T-helper 2 cell (primary cell): ENCODE measurements at regions not wholly inside any gene's neighbourhood (a gene's known extent, or its start where the extent isn't known, plus 50 kb on each side); places are given as distances from the start of the nearest gene placed in this dataset.
"Not testable (repeated sequence)": the region's sequence is repeated elsewhere in the genome, so short reads cannot be mapped to it uniquely, and the experiment has no call there.

Experiments used
- DNase-seq, 5 experiments: peaks; one replicate each; pipeline versions ENCODE4 v3.0.0 to v3.0.0-alpha.2; 2012 to 2022

DNA sequence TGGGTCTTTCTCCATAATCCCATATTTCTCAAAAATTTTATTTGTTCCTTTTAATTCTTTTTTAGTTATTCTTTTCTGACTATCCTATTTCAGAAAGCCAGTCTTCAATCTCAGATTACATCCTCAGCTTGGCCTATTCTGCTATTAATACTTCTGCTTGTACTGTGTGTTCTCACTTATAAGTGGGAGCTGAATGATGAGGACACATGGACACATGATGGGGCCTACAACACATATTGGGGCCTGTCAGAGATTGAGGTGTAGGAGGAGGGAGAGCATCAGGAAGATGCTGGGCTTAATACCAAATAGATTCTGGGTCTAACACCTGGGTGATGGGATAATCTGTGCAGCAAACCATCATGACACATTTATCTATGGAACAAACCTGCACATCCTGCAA is 82.3 kb downstream of the MAGEE1 start:
- no peak for DNase-seq

DNA sequence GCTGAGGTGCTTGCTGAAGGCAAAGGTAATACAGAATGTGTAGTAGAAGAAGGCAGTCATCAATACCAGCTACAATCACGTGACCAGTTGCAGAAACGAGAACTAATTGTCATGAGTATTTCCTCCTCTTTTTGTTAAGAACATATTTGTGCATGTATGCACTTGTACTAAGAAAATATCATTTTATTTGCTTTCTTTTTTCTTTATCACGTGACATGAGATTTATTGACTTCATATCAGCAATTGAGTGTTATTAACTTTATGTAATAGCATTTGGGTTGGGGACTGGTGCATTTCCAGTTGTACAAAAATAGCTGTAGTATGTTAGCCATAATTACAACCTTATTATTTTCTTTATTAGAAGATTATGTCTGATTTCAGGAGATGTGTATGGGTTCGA is 90.0 kb downstream of the MAGEE1 start:
- no peak for DNase-seq

DNA sequence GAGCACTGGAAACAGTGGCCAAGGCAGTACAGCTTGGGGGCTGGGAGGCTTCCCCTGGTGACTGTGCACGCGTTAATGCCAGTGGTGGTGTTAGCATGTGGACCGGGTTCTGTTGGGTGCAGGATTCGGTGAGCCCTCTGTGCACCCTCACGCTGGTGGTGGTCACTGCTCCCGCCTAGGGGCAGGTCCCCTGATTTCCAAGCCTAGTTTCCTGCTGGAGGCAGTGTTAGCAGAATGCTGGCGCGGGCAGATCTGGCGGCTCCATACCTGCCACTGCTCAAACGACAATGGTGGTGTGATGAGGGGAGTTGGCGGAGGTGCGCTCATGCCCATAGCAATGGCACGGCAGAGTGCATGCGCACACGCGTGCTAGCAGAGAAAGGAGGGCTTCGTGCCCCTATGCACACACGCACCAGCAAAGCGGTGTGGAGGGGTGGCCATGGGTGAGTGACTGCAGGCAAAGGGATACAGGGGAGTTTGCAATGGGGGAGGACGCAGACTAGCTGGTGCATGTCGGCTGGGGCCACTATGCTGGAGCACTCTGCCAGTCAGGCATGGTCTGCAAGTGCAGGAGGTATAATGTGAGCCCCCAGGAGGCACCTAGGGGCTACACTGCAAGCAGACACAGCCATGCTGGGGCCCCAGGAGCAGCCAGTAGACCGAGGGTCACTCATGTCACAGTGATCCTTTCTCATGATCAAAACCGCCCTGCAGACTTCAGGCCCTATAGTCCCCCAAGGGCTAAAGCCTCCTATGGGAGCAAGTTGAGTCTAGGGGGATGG is 93.0 kb downstream of the MAGEE1 start:
- DNase-seq: no peak

DNA sequence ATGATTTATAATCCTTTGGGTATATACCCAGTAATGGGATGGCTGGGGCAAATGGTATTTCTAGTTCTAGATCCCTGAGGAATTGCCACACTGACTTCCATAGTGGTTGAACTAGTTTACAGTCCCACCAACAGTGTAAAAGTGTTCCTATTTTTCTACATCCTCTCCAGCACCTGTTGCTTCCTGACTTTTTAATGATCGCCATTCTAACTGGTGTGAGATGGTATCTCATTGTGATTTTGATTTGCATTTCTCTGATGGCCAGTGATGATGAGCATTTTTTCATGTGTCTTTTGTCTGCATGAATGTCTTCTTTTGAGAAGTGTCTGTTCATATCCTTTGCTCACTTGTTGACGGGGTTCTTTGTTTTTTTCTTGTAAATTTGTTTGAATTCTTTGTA is 108.2 kb downstream of the MAGEE1 start:
- not testable (repeated sequence) for DNase-seq

DNA sequence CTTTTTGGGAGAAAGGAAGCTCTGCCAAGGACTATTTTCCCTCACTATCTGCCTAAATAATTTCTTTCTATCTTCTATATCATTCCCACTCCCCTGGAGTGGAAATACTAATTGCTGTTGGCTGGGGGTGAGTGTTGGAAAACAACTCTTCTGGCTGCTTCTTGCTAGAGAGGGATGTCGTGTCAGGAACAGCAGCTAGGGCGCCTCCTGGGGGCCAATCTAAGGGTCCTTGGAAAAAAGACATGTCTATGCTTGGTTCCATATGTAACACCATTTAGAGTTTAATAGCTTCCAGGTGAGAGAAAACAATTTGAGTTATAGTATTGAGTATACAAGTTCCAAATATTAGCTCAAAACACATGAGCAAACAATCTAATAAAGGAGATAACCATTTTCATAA is 111.3 kb downstream of the MAGEE1 start:
- no peak for DNase-seq

DNA sequence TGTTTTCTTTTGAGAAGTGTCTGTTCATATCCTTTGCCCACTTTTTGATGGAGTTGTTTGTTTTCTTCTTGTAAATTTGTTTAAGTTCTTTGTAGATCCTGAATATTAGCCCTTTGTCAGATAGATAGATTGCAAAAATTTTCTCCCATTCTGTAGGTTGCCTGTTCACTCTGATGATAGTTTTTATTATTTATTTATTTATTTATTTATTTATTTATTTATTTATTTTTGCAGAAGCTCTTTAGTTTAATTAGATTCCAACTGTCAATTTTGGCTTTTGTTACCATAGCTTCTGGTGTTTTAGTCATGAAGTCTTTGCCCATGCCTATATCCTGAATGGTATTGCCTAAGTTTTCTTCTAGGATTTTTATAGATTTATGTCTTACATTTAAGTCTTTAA is 115.9 kb downstream of the MAGEE1 start:
- DNase-seq: not testable (repeated sequence)

DNA sequence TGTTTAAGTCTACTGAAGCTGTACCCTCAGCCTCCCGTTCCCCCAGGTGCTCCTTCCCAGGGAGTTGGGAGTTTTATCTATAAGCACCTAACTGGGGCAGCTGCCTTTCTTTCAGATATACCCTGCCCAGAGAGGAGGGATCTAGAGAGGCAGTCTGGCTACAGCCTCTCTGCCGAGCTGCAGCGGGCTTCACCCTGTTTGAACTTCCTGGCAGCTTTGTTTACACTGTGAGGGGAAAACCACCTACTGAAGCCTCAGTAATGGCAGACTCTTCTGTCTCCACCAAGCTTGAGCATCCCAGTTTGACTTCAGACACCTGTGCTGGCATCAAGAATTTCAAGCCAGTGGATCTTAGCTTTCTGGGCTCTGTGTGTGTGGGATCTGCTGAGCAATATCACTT is 122.5 kb downstream of the MAGEE1 start:
- DNase-seq: no peak

DNA sequence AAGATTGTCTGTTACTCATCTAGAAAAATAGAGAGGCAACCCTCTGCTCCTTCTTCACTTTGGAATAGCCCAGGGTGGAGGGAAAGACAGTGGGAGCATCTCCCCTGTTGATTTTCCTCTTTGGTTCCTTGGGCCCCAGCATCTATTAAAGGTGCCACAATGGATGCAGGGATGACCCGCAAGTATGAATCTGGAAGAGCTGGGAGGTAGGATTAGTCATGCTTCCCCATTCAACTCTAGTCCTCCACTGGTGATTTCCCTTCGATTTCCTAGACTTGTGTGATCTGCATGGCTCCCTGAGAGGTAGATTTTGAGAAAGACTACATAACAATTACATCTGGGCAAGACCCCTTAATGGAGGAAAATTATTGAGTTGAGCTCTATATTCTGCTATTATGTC is 127.8 kb downstream of the MAGEE1 start:
- DNase-seq: no peak

DNA sequence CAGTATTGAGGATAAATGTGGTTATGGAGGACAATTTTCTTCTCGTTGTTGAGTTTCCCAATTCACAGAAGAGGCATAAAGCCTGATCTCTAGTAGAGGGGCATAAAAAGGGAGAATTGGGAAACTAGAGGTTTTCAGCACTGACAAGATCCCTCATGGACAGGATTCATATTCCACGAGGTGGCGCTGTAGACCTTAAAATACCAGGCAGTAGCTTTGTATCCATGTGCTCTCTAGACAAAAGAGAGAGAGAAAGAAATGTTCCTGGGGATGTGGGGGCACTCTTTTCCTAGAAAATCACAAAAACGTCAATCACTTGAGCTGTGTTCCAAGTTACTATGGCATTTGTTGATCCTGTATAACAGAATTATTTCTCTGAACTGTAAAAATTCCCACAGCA is 128.3 kb downstream of the MAGEE1 start:
- DNase-seq: peak in 1 of 5 experiments; percentile 27

DNA sequence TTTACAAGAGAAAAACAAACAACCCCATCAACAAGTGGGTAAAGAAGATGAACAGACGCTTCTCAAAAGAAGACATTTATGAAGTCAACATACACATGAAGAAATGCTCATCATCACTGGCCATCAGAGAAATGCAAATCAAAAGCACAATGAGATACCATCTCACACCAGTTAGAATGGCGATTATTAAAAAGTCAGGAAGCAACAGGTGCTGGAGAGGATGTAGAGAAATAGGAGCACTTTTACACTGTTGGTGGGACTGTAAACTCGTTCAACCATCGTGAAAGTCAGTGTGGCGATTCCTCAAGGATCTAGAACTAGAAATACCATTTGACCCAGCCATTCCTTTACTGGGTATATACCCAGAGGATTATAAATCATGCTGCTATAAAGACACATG is 137.3 kb downstream of the MAGEE1 start:
- not testable (repeated sequence) for DNase-seq

DNA sequence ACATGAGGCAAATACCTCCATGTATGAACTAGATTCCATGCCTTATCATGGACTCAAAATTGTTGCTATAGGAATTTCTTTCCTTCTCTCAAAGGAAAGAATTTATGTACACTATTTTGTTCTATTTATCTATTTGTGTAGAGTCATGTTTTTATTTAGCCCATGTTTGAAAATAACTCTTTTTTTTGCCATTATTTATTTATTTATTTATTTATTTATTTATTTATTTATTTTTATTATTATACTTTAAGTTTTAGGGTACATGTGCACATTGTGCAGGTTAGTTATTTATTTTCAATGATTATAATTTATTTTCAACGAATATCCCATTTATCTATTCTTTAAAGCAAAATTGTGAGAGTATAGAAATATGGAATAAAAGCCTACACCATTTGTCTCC is 177.9 kb downstream of the MAGEE1 start:
- no peak for DNase-seq

DNA sequence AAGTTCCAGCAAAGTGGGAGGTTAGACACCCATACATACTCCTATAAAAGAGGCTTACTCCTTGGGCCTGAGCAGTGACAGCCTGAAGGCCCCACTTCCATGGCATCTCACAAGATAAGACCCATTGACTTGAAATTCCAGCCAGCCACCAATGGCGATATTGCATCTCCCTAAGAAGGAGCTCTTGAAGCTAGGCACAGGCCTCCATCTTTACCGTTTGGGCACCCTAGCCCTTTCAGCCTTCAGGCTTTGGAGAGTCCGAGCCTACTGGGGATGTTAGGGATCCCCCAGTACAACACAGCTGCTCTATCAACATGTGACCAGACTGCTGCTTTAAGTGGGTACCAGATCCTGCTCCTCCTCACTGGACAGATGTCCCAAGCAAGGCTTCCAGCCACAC is 189.5 kb downstream of the MAGEE1 start:
- DNase-seq: no peak

DNA sequence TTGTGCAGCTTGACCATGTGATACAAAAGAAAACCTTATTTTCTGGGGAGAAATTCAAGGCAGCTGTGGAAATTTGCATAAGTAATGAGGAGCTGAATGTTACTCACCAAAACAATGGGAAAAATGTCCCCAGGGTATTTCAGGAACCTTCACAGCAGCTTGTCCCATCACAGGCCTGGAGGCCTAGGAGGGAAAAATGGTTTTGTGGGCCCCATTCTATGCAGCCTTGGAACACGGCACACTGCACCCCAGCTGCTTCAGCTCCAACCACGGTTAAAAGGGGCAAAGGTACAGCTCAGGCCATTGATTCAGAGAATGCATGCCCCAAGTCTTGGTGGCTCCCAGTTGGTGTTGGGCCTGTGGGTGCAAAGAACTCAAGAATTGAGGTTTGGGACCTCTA is 216.1 kb downstream of the MAGEE1 start:
- no peak for DNase-seq

DNA sequence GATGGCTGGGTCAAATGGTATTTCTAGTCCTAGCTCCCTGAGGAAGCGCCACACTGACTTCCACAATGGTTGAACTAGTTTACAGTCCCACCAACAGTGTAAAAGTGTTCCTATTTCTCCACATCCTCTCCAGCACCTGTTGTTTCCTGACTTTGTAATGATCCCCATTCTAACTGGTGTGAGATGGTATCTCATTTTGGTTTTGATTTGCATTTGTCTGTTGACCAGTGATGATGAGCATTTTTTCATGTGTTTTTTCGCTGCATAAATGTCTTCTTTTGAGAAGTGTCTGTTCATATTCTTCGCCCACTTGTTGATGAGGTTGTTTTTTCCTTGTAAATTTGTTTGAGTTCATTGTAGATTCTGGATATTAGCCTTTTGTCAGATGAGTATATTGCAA is 223.9 kb downstream of the MAGEE1 start:
- DNase-seq: not testable (repeated sequence)

DNA sequence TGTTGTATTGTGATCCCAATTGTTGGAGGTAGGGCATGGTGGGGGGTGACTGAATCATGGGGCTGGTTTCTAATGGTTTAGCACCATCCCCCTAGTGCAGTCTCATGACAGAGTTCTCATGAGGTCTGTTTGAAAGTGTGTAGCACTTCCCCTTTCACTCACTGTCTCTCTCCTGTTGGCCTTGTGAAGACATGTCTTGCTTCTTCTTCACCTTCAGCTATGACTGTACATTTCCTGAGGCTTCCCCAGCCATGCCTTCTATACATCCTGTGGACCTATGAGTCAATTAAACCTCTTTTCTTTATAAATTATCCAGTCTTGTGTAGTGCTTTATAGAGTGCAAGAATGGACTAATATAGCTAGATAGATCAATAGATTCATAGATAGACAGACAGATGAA is 230.0 kb downstream of the MAGEE1 start:
- peak in 1 of 5 experiments; percentile 1 for DNase-seq
